GM12878 (cell line): ENCODE measurements at regions not wholly inside any gene's neighbourhood (a gene's known extent, or its start where the extent isn't known, plus 50 kb on each side); places are given as distances from the start of the nearest gene placed in this dataset.

ENCODE experiments used
- ATAC-seq: fragments of 200-7000 bp; cut with Tn5 transposase; 3 replicates; pipeline ENCODE4 v1.9.1; 2020; ENCODE audit warnings: mild to moderate bottlenecking, moderate library complexity
- BruUV-seq: library from RNA; stranded (reverse); fragments of 400-500 nt; replicated peaks from 2 replicates; lab custom pipeline; 2021; lab: Mats Ljungman, UMichigan
- CTCF ChIA-PET: fragments of 300-600 bp; sonication (Branson Sonifier 250); formaldehyde crosslinking; extraction: SDS; loops from one replicate; lab custom pipeline; 2021; ENCODE audit warnings: inconsistent platforms; lab: Yijun Ruan, JAX
- POLR2A ChIA-PET: fragments of 350-600 bp; formaldehyde crosslinking; extraction: SDS; loops from one replicate; lab custom pipeline; 2021; ENCODE audit warnings: inconsistent platforms; lab: Charles Lee
- RAD21 ChIA-PET: fragments of 300-600 bp; sonication (Branson Sonifier 250); formaldehyde crosslinking; loops from one replicate; lab custom pipeline; 2023; ENCODE audit warnings: antibody characterized with exemption; ENCODE audit not compliant: unreplicated experiment; lab: Charles Lee
- SMC1A ChIA-PET: fragments of 300-600 bp; sonication (Branson Sonifier 250); formaldehyde crosslinking; loops from one replicate; lab custom pipeline; 2023; ENCODE audit not compliant: unreplicated experiment, uncharacterized antibody; lab: Charles Lee
- DNase-seq: peaks from one replicate; pipeline ENCODE4 v3.0.0-alpha.2; 2011; ENCODE audit warnings: low read depth, low spot score
- FAIRE-seq: peaks from 3 replicates; lab custom pipeline; 2011; peaks lifted over from hg19 to GRCh38; lab: Jason Lieb, UNC
- H2AFZ ChIP-seq: 2 replicates; pipeline ENCODE4 v1.6.0; 2011; ENCODE audit warnings: low read depth, low read length, control low read depth; ENCODE audit not compliant: control insufficient read depth
- H3K27ac ChIP-seq: 2 replicates; pipeline ENCODE4 v1.5.1; 2011; ENCODE audit warnings: control low read depth; ENCODE audit not compliant: control insufficient read depth, insufficient read depth
- H3K27me3 ChIP-seq, 2 experiments: replicated peaks in 1 of 2; 2 replicates each; pipeline versions ENCODE4 v1.6.0 to v1.6.1; 2011; ENCODE audit warnings: low read length in 1 of 2; ENCODE audit not compliant: control insufficient read depth in 2 of 2, insufficient read depth in 2 of 2
- H3K36me3 ChIP-seq, 2 experiments: 2 replicates each; pipeline ENCODE4 v1.5.1; 2011; ENCODE audit warnings: low read length in 1 of 2; ENCODE audit not compliant: control insufficient read depth in 2 of 2, insufficient read depth in 2 of 2
- H3K4me1 ChIP-seq: 2 replicates; pipeline ENCODE4 v1.6.1; 2011; ENCODE audit warnings: mild to moderate bottlenecking, low read length, moderate library complexity, mixed read lengths; ENCODE audit not compliant: control insufficient read depth, insufficient read depth
- H3K4me2 ChIP-seq: 2 replicates; pipeline ENCODE4 v1.6.0; 2011; ENCODE audit warnings: control low read depth; ENCODE audit not compliant: control insufficient read depth, insufficient read depth
- H3K4me3 ChIP-seq: fragments of 200-600 bp; sonication (generic); 2 replicates; pipeline ENCODE4 v1.5.1; 2016
- H3K79me2 ChIP-seq: 2 replicates; pipeline ENCODE4 v1.6.0; 2011; ENCODE audit warnings: low read length; ENCODE audit not compliant: control insufficient read depth, insufficient read depth
- H3K9ac ChIP-seq: 2 replicates; pipeline ENCODE4 v1.8.0; 2011; ENCODE audit warnings: low read length, control low read depth, mixed read lengths; ENCODE audit not compliant: control insufficient read depth, insufficient read depth
- H3K9me3 ChIP-seq: replicated peaks from 3 replicates; pipeline ENCODE4 v1.5.1; 2011; ENCODE audit warnings: mild to moderate bottlenecking, low read length; ENCODE audit not compliant: control insufficient read depth, insufficient read depth
- H4K20me1 ChIP-seq: 2 replicates; pipeline ENCODE4 v1.6.0; 2011; ENCODE audit not compliant: control insufficient read depth, insufficient read depth
- BRCA1 ChIP-seq: IDR thresholded peaks from 2 replicates; pipeline ENCODE4 v1.6.1; 2011; ENCODE audit warnings: low read depth, low read length, improper control_type of control experiment
- CTCF ChIP-seq, 3 experiments: IDR thresholded peaks in 2 of 3; conservative IDR thresholded peaks in 1 of 3; 2 replicates each; pipeline ENCODE4 v1.5.1; 2011; ENCODE audit warnings: low read depth in 3 of 3, low read length in 3 of 3, mild to moderate bottlenecking in 3 of 3, control low read depth in 2 of 3, moderate library complexity in 2 of 3, inconsistent platforms in 1 of 3, mixed read lengths in 1 of 3; ENCODE audit not compliant: control insufficient read depth in 2 of 3, insufficient read depth in 1 of 3; ENCODE audit errors: extremely low read depth in 1 of 3
- E2F4 ChIP-seq: IDR thresholded peaks from 2 replicates; pipeline ENCODE4 v1.6.1; 2012; ENCODE audit warnings: low read depth, low read length, improper control_type of control experiment
- GATAD2B ChIP-seq: fragments of 450-650 bp; conservative IDR thresholded peaks from 2 replicates; pipeline ENCODE4 v1.6.1; 2017; ENCODE audit warnings: low read depth, mild to moderate bottlenecking, moderate library complexity
- MYB ChIP-seq: fragments of 150-350 bp; IDR thresholded peaks from 2 replicates; pipeline ENCODE4 v1.6.1; 2014; ENCODE audit warnings: mild to moderate bottlenecking, low read depth, low read length, borderline replicate concordance
- NFXL1 ChIP-seq: fragments of 450-650 bp; IDR thresholded peaks from 2 replicates; pipeline ENCODE4 v1.6.1; 2017; ENCODE audit warnings: antibody characterized with exemption, mild to moderate bottlenecking, borderline replicate concordance
- PAX8 ChIP-seq: fragments of 450-650 bp; IDR thresholded peaks from 2 replicates; pipeline ENCODE4 v1.6.1; 2017; ENCODE audit warnings: mild to moderate bottlenecking, moderate library complexity
- SMC3 ChIP-seq: IDR thresholded peaks from 2 replicates; pipeline ENCODE4 v1.6.1; 2011; ENCODE audit warnings: low read length, improper control_type of control experiment, borderline replicate concordance
- ZNF24 ChIP-seq: fragments of 450-650 bp; IDR thresholded peaks from 2 replicates; pipeline ENCODE4 v1.6.1; 2017; ENCODE audit warnings: antibody characterized with exemption, mild to moderate bottlenecking
- ZSCAN29 ChIP-seq: fragments of 450-650 bp; IDR thresholded peaks from 2 replicates; pipeline ENCODE4 v1.6.1; 2017; ENCODE audit warnings: mild to moderate bottlenecking, moderate library complexity
- WGBS: methylation state at CpG from one replicate; pipeline ENCODE4 v1.1.6; 2016; ENCODE audit warnings: low lambda C conversion rate; ENCODE audit not compliant: insufficient replicate concordance, insufficient coverage; ENCODE audit errors: missing lambda C conversion rate; 5-methylcytosine and 5-hydroxymethylcytosine counted together
- in situ Hi-C: fragments of 300-500 bp; cut with MboI; formaldehyde crosslinking; loops from 9 replicates; pipeline ENCODE4 v1.14.3; 2018; ENCODE audit warnings: mixed read lengths
- intact Hi-C: fragments of 100-400 bp; cut with micrococcal nuclease; formaldehyde crosslinking; loops from one replicate; pipeline ENCODE4 v1.14.2; 2022; ENCODE audit not compliant: unreplicated experiment

GRCh38 chr14:82999802-83000201, 1466.1 kb upstream of the SEL1L start:
- in situ Hi-C loops, result no loop called here
- no peaks in the 10 kb centered on the region for H4K20me1 ChIP-seq
- H3K4me2 ChIP-seq, result no peak overlapping the region
- H2AFZ ChIP-seq, result no peak overlapping the region
- no peak for FAIRE-seq
- H3K27ac ChIP-seq, result no peak overlapping the region
- no TSS peak for BruUV-seq
- H3K36me3 ChIP-seq, result no peaks in the 10 kb centered on the region
- ChIA-PET CTCF (interaction anchor here (0.6 to 1.3 kb wide), 4 partner anchors 17 to 466 kb away, joined by 3 read pairs; no protein-coding TSS in a partner anchor), POLR2A (no interaction called here), SMC1A (interaction anchor here (0.6 kb wide), 1 partner anchor 879 kb away, joined by 3 read pairs; no protein-coding TSS in a partner anchor), RAD21 (interaction anchor here (0.6 kb wide), 1 partner anchor 252 kb away, joined by 3 read pairs; no protein-coding TSS in a partner anchor)
- H3K9ac ChIP-seq, result no peak overlapping the region
- no peak overlapping the region for H3K4me3 ChIP-seq
- H3K4me1 ChIP-seq, result no peaks in the 10 kb centered on the region
- intact Hi-C loops, result loop anchor here (1.0 kb wide), 1 partner anchor 72 kb away; no protein-coding TSS in a partner anchor
- DNase-seq, result no peak
- no peaks in the 10 kb centered on the region for H3K9me3 ChIP-seq
- TF ChIP-seq ZNF24 (no peak), CTCF (IDR thresholded peaks at IDR 0.05 in 2 of 3, conservative IDR thresholded peaks at IDR 0.05 in 1 of 3; ENCODE audit: control insufficient read depth in 2 of 3, extremely low read depth in 1 of 3, insufficient read depth in 1 of 3, low read depth in 3 of 3, low read length in 3 of 3) (peak; percentile 5 to 44 (median 19); a peak in 2 of 6 replicates), SMC3 (peak; percentile 29; the same call in 1 of the 2 replicates)
- peak; percentile 67 for ATAC-seq
- H3K79me2 ChIP-seq, result no peaks in the 10 kb centered on the region
- H3K27me3 ChIP-seq, result no peaks in the 10 kb centered on the region

- no peaks in the 10 kb centered on the region for H3K4me1 ChIP-seq
- no peak overlapping the region for H3K27ac ChIP-seq
- intact Hi-C loops, result no loop called here
- ATAC-seq (no peak), FAIRE-seq (no peak), DNase-seq (no peak)
- no peak overlapping the region for H3K9ac ChIP-seq
- no peak overlapping the region for H2AFZ ChIP-seq
- no peaks in the 10 kb centered on the region for H3K79me2 ChIP-seq
- ChIA-PET POLR2A (no interaction called here), CTCF (no interaction called here), RAD21 (no interaction called here), SMC1A (no interaction called here)
- no peaks in the 10 kb centered on the region for H4K20me1 ChIP-seq
- no peaks in the 10 kb centered on the region for H3K27me3 ChIP-seq
- WGBS, result 0% methylated on average over 2 of the region's 2 CpGs
- no peaks in the 10 kb centered on the region for H3K9me3 ChIP-seq
- in situ Hi-C loops, result no loop called here
- H3K4me2 ChIP-seq, result no peak overlapping the region
- no TSS peak for BruUV-seq
- H3K4me3 ChIP-seq, result no peak overlapping the region
- H3K36me3 ChIP-seq, result no peaks in the 10 kb centered on the region
- no peak for TF ChIP-seq MYB
- no peak for TF ChIP-seq NFXL1
- TF ChIP-seq PAX8, result no peak
- TF ChIP-seq ZSCAN29, result no peak
- no peak for TF ChIP-seq GATAD2B
- TF ChIP-seq BRCA1, result no peak
- no peak for TF ChIP-seq E2F4
These were observed 1470.9 kb upstream of the SEL1L start for GRCh38 chr14:83004456-83005006.
